ENCODE measurements at regions not wholly inside any gene's neighbourhood (a gene's known extent, or its start where the extent isn't known, plus 50 kb on each side); places are given as distances from the start of the nearest gene placed in this dataset.

DNA sequence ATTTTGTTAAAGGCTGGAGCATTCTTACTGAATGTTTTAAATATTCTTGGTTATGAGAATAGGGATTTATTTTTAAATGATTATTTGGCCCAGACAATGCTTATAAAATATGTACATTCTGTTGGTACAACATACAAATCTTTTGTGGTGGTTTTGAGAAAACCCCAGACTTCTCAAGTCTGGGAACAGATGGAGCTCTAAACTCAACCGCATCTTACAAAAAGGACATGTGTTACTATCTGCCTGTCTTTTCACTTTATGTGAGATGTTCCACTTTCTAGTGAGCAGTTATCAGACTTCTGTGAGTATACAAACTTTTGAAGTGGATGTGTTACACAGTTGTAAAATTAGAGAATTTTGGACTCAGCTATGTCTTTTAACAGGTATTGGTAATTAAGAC lies 135.5 kb upstream of the RBMS3 start:
- TF ChIP-seq EZH2 (IDR thresholded peaks at IDR 0.05): no peak
- TF ChIP-seq POLR2AphosphoS5 (IDR thresholded peaks at IDR 0.05; ENCODE audit: borderline replicate concordance, low read depth, low read length): no peak
- TF ChIP-seq FOXP2 (optimal IDR thresholded peaks at IDR 0.05; ENCODE audit: control extremely low read depth, extremely low read length, insufficient read depth): no peak

Measured in SK-N-MC (cell line).